CD4-positive, CD25-positive, alpha-beta regulatory T cell (primary cell): ENCODE measurements at regions not wholly inside any gene's neighbourhood (a gene's known extent, or its start where the extent isn't known, plus 50 kb on each side); places are given as distances from the start of the nearest gene placed in this dataset.

ENCODE experiments used
- ATAC-seq, 2 donors: fragments of 150-1000 bp; cut with Tn5 transposase; one replicate each; pipeline ENCODE4 v1.10.0; 2021; ENCODE audit warnings: low read depth in 2 of 2, moderate number of reproducible peaks in 2 of 2, moderate library complexity in 1 of 2
- DNase-seq, 3 donors: peaks; one replicate each; pipeline versions ENCODE4 v3.0.0 to v3.0.0-alpha.2; 2012 to 2022; ENCODE audit warnings: mixed read lengths in 1 of 3
- H3K27ac ChIP-seq: one replicate; pipeline ENCODE4 v1.7.0; 2013; ENCODE audit warnings: mild to moderate bottlenecking, low read length; ENCODE audit not compliant: insufficient read depth, poor library complexity, severe bottlenecking
- H3K27me3 ChIP-seq: one replicate; pipeline ENCODE4 v1.7.0; 2013; ENCODE audit warnings: low read length; ENCODE audit not compliant: control insufficient read depth, insufficient read depth
- H3K36me3 ChIP-seq: one replicate; pipeline ENCODE4 v1.7.0; 2013; ENCODE audit warnings: mild to moderate bottlenecking, low read length, moderate library complexity; ENCODE audit not compliant: control insufficient read depth, insufficient read depth
- H3K4me1 ChIP-seq: 2 replicates; pipeline ENCODE4 v1.7.0; 2013; ENCODE audit warnings: mild to moderate bottlenecking, low read length; ENCODE audit not compliant: insufficient read depth, control insufficient read depth, poor library complexity, severe bottlenecking
- H3K4me3 ChIP-seq: one replicate; pipeline ENCODE4 v1.7.0; 2013; ENCODE audit warnings: low read depth, mild to moderate bottlenecking, low read length, moderate library complexity
- H3K9me3 ChIP-seq, 2 experiments: 1 replicate in 1 of 2; 2 replicates in 1 of 2; pipeline ENCODE4 v1.7.0; 2013; ENCODE audit warnings: low read length in 2 of 2, mild to moderate bottlenecking in 1 of 2, moderate library complexity in 1 of 2; ENCODE audit not compliant: control insufficient read depth in 2 of 2
- H3K27ac Mint-ChIP-seq, 3 donors: one replicate each; pipeline ENCODE4 v1.8.0; 2020 to 2022; ENCODE audit warnings: mild to moderate bottlenecking in 3 of 3, mixed read lengths in 3 of 3, moderate library complexity in 2 of 3
- H3K27me3 Mint-ChIP-seq: one replicate; pipeline ENCODE4 v1.8.0; 2022; ENCODE audit warnings: mild to moderate bottlenecking, mixed read lengths
- H3K36me3 Mint-ChIP-seq: one replicate; pipeline ENCODE4 v1.8.0; 2020; ENCODE audit warnings: mixed read lengths
- H3K4me1 Mint-ChIP-seq, 4 donors: one replicate each; pipeline ENCODE4 v1.8.0; 2020 to 2022; ENCODE audit warnings: mixed read lengths in 4 of 4, mild to moderate bottlenecking in 1 of 4
- H3K4me3 Mint-ChIP-seq, 4 donors: one replicate each; pipeline ENCODE4 v1.8.0; 2020 to 2022; ENCODE audit warnings: mild to moderate bottlenecking in 4 of 4, mixed read lengths in 4 of 4, moderate library complexity in 3 of 4
- H3K9me3 Mint-ChIP-seq, 7 donors: one replicate each; pipeline ENCODE4 v1.8.0; 2020 to 2022; ENCODE audit warnings: mixed read lengths in 7 of 7, mild to moderate bottlenecking in 3 of 7, moderate library complexity in 2 of 7

DNA sequence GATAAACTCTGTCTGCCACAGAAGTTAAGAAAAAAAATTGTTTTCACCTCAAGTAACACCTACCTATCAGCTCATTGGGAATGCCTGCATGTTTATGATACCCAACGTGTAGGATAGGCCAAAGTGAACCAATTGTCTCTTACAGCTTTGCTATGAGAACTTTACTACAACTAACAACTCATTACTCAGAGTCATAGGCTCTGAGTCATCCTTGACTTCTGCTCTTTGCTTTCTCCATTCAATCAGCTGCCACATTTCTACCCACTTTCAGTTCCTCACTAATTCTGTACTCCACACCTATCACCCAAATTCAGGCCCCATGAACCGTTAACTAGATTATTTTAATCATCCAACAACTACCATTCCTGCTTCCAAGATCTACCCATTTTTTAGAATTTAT is 843.9 kb downstream of the TUSC7 start:
- Histone ChIP-seq H3K9me3 (no peaks in the 10 kb centered on the region), H3K4me1 (no peaks in the 10 kb centered on the region), H3K4me3 (no peak overlapping the region), H3K36me3 (no peaks in the 10 kb centered on the region), H3K27me3 (no peaks in the 10 kb centered on the region), H3K27ac (no peak overlapping the region)
- Mint-ChIP-seq H3K27me3 (no peaks in the 10 kb centered on the region), H3K36me3 (no peaks in the 10 kb centered on the region), H3K27ac (no peak overlapping the region), H3K4me3 (no peak overlapping the region), H3K4me1 (no peaks in the 10 kb centered on the region), H3K9me3 (peaks cover 0 to 19% (median 5%) of the 10 kb centered on the region in 7 donors)
- ATAC-seq, result no peak
- DNase-seq, result no peak

DNA sequence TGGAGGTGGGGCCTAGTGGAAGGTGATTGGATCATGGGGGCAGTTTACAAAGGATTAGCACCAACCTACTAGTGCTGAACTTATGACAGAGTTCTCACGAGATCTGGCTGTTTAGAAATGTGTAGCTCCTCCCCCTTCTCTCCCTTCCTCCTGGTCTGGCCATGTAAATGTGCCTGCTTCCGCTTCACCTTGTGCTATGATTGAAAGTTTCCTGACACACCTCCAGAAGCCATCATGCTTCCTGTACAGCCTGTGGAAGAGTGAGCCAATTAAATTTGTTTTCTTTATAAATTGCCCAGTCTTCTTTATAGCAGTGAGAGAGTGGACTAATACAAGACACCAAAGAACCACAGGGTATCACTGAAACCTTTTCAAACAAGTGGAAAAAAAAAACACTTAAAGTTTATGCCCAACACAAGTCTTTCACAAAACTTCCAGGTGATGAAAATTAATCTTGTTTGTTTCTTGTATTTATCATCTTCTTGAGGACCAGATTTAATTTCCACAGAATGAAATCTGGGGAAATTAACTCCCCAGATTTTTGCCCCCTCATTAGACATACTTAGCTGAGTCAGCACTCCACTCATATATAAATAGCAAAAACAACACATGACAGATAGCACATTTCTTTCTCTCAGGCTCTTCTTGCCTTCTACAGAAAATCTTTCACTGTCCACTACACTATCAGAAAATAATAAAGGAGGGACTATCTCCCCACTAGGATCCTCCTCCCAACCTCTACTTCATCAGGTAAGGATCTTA is 847.2 kb downstream of the TUSC7 start:
- Histone ChIP-seq H3K27ac (no peak overlapping the region), H3K36me3 (no peaks in the 10 kb centered on the region), H3K27me3 (no peaks in the 10 kb centered on the region), H3K4me3 (no peak overlapping the region), H3K9me3 (no peaks in the 10 kb centered on the region), H3K4me1 (no peaks in the 10 kb centered on the region)
- no peak for DNase-seq
- Mint-ChIP-seq H3K27ac (no peak overlapping the region), H3K27me3 (no peaks in the 10 kb centered on the region), H3K36me3 (no peaks in the 10 kb centered on the region), H3K9me3 (peaks cover 2 to 11% (median 8%) of the 10 kb centered on the region in 7 donors), H3K4me3 (no peak overlapping the region), H3K4me1 (no peaks in the 10 kb centered on the region)
- no peak for ATAC-seq

- Mint-ChIP-seq H3K36me3 (no peaks in the 10 kb centered on the region), H3K4me3 (no peak overlapping the region), H3K27me3 (no peaks in the 10 kb centered on the region), H3K9me3 (peaks cover 2 to 14% (median 7%) of the 10 kb centered on the region in 7 donors), H3K4me1 (no peaks in the 10 kb centered on the region), H3K27ac (peak overlapping the region in 1 of 3 donors; percentile 20)
- Histone ChIP-seq H3K27me3 (no peaks in the 10 kb centered on the region), H3K36me3 (no peaks in the 10 kb centered on the region), H3K27ac (no peak overlapping the region), H3K4me3 (no peak overlapping the region), H3K9me3 (peaks cover 0 to 2% of the 10 kb centered on the region in 2 experiments), H3K4me1 (no peaks in the 10 kb centered on the region)
- ATAC-seq (no peak), DNase-seq (no peak)
These were observed 848.0 kb downstream of the TUSC7 start for GRCh38 chr3:117557464-117558090.

GRCh38 chr3:117558681-117559080 is 849.1 kb downstream of the TUSC7 start:
- Histone ChIP-seq H3K4me3 (no peak overlapping the region), H3K9me3 (peaks cover 0 to 2% of the 10 kb centered on the region in 2 experiments), H3K27ac (no peak overlapping the region), H3K36me3 (no peaks in the 10 kb centered on the region), H3K27me3 (no peaks in the 10 kb centered on the region), H3K4me1 (no peaks in the 10 kb centered on the region)
- Mint-ChIP-seq H3K9me3 (peaks cover 2 to 21% (median 8%) of the 10 kb centered on the region in 7 donors), H3K27ac (no peak overlapping the region), H3K36me3 (no peaks in the 10 kb centered on the region), H3K4me3 (no peak overlapping the region), H3K4me1 (no peaks in the 10 kb centered on the region), H3K27me3 (no peaks in the 10 kb centered on the region)
- DNase-seq (no peak), ATAC-seq (no peak)

DNA sequence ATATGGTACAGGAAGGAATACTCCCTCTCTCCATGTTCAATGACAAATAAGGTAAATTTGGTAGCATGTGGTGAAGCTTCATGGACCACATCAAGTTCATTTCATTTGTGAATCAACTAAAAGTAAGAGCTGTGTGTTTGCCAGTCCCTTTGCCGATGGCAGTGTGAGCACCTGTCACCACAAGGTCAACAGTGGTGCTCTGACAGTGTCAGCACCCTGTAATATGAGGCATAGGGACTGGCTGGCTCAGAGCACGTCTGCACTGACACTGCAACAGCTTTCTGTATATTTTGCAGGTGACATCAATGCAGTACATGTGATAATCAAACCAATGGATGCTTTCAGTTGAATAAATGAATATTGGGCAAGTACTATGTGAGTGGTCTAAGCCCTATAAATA is 852.4 kb downstream of the TUSC7 start:
- Mint-ChIP-seq H3K4me3 (no peak overlapping the region), H3K9me3 (peaks cover 4 to 22% (median 13%) of the 10 kb centered on the region in 7 donors), H3K4me1 (no peaks in the 10 kb centered on the region), H3K27me3 (no peaks in the 10 kb centered on the region), H3K27ac (no peak overlapping the region), H3K36me3 (no peaks in the 10 kb centered on the region)
- Histone ChIP-seq H3K4me1 (no peaks in the 10 kb centered on the region), H3K27ac (no peak overlapping the region), H3K9me3 (peaks cover 0 to 2% of the 10 kb centered on the region in 2 experiments), H3K36me3 (no peaks in the 10 kb centered on the region), H3K4me3 (no peak overlapping the region), H3K27me3 (no peaks in the 10 kb centered on the region)
- DNase-seq (no peak), ATAC-seq (no peak)

DNA sequence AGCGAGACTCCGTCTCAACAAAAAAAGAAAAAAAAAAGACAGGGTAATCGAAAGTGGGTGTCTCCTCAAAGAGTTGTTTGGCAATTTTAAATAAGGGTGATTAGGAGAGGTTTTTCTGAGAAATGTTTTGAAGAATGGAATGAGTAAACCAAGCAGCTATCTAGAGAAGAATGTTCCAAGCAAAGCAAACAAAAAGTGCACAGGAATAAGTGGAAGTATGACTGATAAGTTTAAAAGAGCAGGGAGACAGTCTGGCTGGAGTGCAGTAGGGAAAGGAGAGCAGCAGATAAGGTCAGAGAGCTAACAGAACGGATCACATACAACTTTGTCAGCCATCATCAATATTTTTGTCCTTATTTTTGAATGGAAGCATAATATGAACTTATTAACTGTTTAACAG is 853.5 kb downstream of the TUSC7 start:
- Histone ChIP-seq H3K4me3 (no peak overlapping the region), H3K9me3 (peaks cover 0 to 2% of the 10 kb centered on the region in 2 experiments), H3K36me3 (no peaks in the 10 kb centered on the region), H3K4me1 (no peaks in the 10 kb centered on the region), H3K27ac (no peak overlapping the region), H3K27me3 (no peaks in the 10 kb centered on the region)
- ATAC-seq (no peak), DNase-seq (no peak)
- no peaks in the 10 kb centered on the region for H3K36me3 Mint-ChIP-seq
- H3K27ac Mint-ChIP-seq, result no peak overlapping the region
- H3K27me3 Mint-ChIP-seq, result no peaks in the 10 kb centered on the region
- no peaks in the 10 kb centered on the region for H3K4me1 Mint-ChIP-seq
- no peak overlapping the region for H3K4me3 Mint-ChIP-seq
- peaks cover 4 to 25% (median 14%) of the 10 kb centered on the region in 7 donors for H3K9me3 Mint-ChIP-seq

DNA sequence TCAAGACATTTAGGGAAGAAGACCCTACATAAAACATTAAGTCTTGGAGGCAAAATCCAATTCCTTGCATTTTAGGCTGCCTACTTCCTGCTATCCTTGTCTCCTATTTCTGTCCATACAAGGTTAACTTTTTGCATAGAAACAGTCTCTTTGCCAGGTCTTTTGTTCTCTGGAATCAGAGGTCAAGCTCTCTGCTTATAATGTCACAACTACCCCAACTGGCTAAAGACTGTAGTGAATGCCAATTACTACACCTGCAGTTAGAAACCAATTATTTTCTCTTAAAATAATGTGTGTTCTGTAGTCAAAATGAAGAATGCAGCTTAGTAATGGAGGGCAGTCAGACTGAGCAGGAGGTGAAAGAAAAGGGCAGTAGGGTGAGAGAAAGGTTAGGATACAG is 856.2 kb downstream of the TUSC7 start:
- Histone ChIP-seq H3K36me3 (no peaks in the 10 kb centered on the region), H3K4me3 (no peak overlapping the region), H3K4me1 (no peaks in the 10 kb centered on the region), H3K27me3 (no peaks in the 10 kb centered on the region), H3K9me3 (peaks cover 0 to 2% of the 10 kb centered on the region in 2 experiments), H3K27ac (no peak overlapping the region)
- no peaks in the 10 kb centered on the region for H3K4me1 Mint-ChIP-seq
- no peaks in the 10 kb centered on the region for H3K27me3 Mint-ChIP-seq
- H3K27ac Mint-ChIP-seq, result no peak overlapping the region
- H3K9me3 Mint-ChIP-seq, result peaks cover 1 to 21% (median 5%) of the 10 kb centered on the region in 7 donors
- no peak overlapping the region for H3K4me3 Mint-ChIP-seq
- no peaks in the 10 kb centered on the region for H3K36me3 Mint-ChIP-seq
- ATAC-seq, result no peak
- no peak for DNase-seq

DNA sequence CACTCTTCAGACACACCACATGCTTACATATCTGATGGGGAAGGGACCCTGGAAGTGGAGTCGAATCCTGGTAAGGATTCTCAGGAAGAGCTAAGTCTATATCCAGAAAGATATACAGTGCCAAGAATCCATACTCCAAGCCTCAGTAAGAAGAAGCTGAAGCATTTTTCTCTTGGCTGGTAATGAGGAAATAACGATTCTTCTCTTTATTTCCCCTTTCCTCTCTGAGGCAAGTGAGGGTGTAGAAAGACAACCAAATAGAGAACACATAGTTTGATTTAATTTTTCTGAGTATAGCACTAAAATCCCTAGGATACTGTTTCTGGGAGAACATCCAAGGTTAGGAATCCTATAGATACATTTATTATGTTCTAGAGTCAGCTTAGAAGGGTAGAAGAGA is 857.3 kb downstream of the TUSC7 start:
- H3K4me1 Mint-ChIP-seq, result no peaks in the 10 kb centered on the region
- H3K27me3 Mint-ChIP-seq, result no peaks in the 10 kb centered on the region
- Histone ChIP-seq H3K36me3 (no peaks in the 10 kb centered on the region), H3K27ac (no peak overlapping the region), H3K4me3 (no peak overlapping the region), H3K27me3 (no peaks in the 10 kb centered on the region), H3K9me3 (peaks cover 0 to 1% of the 10 kb centered on the region in 2 experiments), H3K4me1 (no peaks in the 10 kb centered on the region)
- no peak overlapping the region for H3K27ac Mint-ChIP-seq
- no peak for DNase-seq
- no peak for ATAC-seq
- no peak overlapping the region for H3K4me3 Mint-ChIP-seq
- peaks cover 1 to 22% (median 5%) of the 10 kb centered on the region in 7 donors for H3K9me3 Mint-ChIP-seq
- H3K36me3 Mint-ChIP-seq, result no peaks in the 10 kb centered on the region
